RWPE2 (cell line): ENCODE measurements at regions not wholly inside any gene's neighbourhood (a gene's known extent, or its start where the extent isn't known, plus 50 kb on each side); places are given as distances from the start of the nearest gene placed in this dataset.
"Not testable (repeated sequence)": the region's sequence is repeated elsewhere in the genome, so short reads cannot be mapped to it uniquely, and the experiment has no call there.

Source experiments
- ATAC-seq: fragments of 200-7000 bp; cut with Tn5 transposase; 3 replicates; pipeline ENCODE4 v1.9.1; 2021; ENCODE audit warnings: low read depth
- DNase-seq: peaks from one replicate; pipeline ENCODE4 v3.0.0-alpha.2; 2020; ENCODE audit warnings: low spot score
- H3K27ac ChIP-seq: fragments of 450-650 bp; 2 replicates; pipeline ENCODE4 v1.5.1; 2017; ENCODE audit warnings: mild to moderate bottlenecking; ENCODE audit not compliant: poor library complexity, severe bottlenecking
- H3K27me3 ChIP-seq: fragments of 250-450 bp; sonication (Bioruptor Pico); 2 replicates; pipeline ENCODE4 v1.5.1; 2021; ENCODE audit warnings: mild to moderate bottlenecking, moderate library complexity; ENCODE audit not compliant: insufficient read depth, poor library complexity, severe bottlenecking
- H3K36me3 ChIP-seq: fragments of 250-450 bp; sonication (Bioruptor Pico); 2 replicates; pipeline ENCODE4 v1.5.1; 2020; ENCODE audit warnings: low read depth, mild to moderate bottlenecking, moderate library complexity
- H3K4me1 ChIP-seq: fragments of 250-450 bp; sonication (Bioruptor Pico); 2 replicates; pipeline ENCODE4 v1.5.1; 2021; ENCODE audit warnings: mild to moderate bottlenecking, moderate library complexity; ENCODE audit not compliant: insufficient read depth, poor library complexity, severe bottlenecking
- H3K4me3 ChIP-seq: fragments of 250-450 bp; sonication (Bioruptor Pico); 2 replicates; pipeline ENCODE4 v1.5.1; 2021; ENCODE audit warnings: mild to moderate bottlenecking, moderate library complexity; ENCODE audit not compliant: severe bottlenecking
- H3K9me3 ChIP-seq: fragments of 250-450 bp; sonication (Bioruptor Pico); 2 replicates; pipeline ENCODE4 v1.5.1; 2021; ENCODE audit warnings: mild to moderate bottlenecking, moderate library complexity; ENCODE audit not compliant: severe bottlenecking
- CTCF ChIP-seq: fragments of 450-650 bp; IDR thresholded peaks from one replicate; pipeline ENCODE4 v1.5.1; 2017; ENCODE audit warnings: mild to moderate bottlenecking, moderate library complexity; ENCODE audit not compliant: poor library complexity, severe bottlenecking

- Histone ChIP-seq H3K27ac (no peak overlapping the region), H3K4me1 (no peaks in the 10 kb centered on the region), H3K27me3 (no peaks in the 10 kb centered on the region), H3K9me3 (no peaks in the 10 kb centered on the region), H3K4me3 (no peak overlapping the region), H3K36me3 (no peaks in the 10 kb centered on the region)
- DNase-seq (no peak), ATAC-seq (peak; percentile 96)
- TF ChIP-seq CTCF, result peak; percentile 84
Observed at GRCh38 chr2:113370478-113371091, 66.9 kb upstream of the ZNG1B start.

GRCh38 chr2:113370030-113370429 is 67.5 kb upstream of the ZNG1B start:
- no peaks in the 10 kb centered on the region for H3K27me3 ChIP-seq
- no peak for TF ChIP-seq CTCF
- H3K4me1 ChIP-seq, result no peaks in the 10 kb centered on the region
- no peak for DNase-seq
- H3K27ac ChIP-seq, result no peak overlapping the region
- H3K9me3 ChIP-seq, result no peaks in the 10 kb centered on the region
- ATAC-seq, result no peak
- no peaks in the 10 kb centered on the region for H3K36me3 ChIP-seq
- H3K4me3 ChIP-seq, result no peak overlapping the region

GRCh38 chr2:113368581-113368980 is 68.9 kb upstream of the ZNG1B start:
- H3K4me3 ChIP-seq, ATAC-seq, DNase-seq: not testable (repeated sequence)

GRCh38 chr2:113366821-113367220 is 70.7 kb upstream of the ZNG1B start:
- not testable (repeated sequence) for H3K27me3 ChIP-seq, DNase-seq, ATAC-seq, H3K4me3 ChIP-seq, H3K9me3 ChIP-seq, H3K36me3 ChIP-seq, H3K27ac ChIP-seq, H3K4me1 ChIP-seq

More at GRCh38 chr2:113368581-113368980, 68.9 kb upstream of the ZNG1B start:
- not testable (repeated sequence) for H3K27me3 ChIP-seq, H3K4me1 ChIP-seq, H3K36me3 ChIP-seq, H3K9me3 ChIP-seq, H3K27ac ChIP-seq

GRCh38 chr2:113365791-113366190 is 71.7 kb upstream of the ZNG1B start:
- H3K4me1 ChIP-seq, H3K27me3 ChIP-seq, H3K27ac ChIP-seq, ATAC-seq, DNase-seq, H3K36me3 ChIP-seq, H3K4me3 ChIP-seq, H3K9me3 ChIP-seq: not testable (repeated sequence)

GRCh38 chr2:113365290-113365689 is 72.2 kb upstream of the ZNG1B start:
- not testable (repeated sequence) for H3K27me3 ChIP-seq, H3K27ac ChIP-seq, DNase-seq, H3K4me1 ChIP-seq, H3K9me3 ChIP-seq, ATAC-seq, H3K36me3 ChIP-seq, H3K4me3 ChIP-seq

DNA sequence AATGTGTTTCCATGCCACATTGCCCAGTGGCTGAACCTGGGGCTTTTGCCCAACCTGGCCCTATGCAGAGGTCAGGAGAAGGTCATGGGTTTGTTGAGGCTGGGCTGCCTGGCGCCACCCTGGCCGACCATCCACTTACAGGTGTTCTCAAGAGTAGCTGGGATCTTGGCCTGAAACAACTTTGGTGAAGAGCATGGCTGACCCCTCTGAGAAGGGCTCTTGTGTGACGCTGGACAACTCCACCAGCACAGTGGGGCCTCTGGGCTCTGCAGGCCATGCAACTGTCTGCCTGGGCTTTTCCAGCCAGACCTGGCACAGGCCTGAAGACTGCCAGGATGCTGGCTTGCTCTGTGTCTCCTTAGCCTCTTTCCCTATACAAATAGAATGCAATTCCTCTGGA is 76.4 kb upstream of the ZNG1B start:
- H3K27me3 ChIP-seq, result no peaks in the 10 kb centered on the region
- no peak overlapping the region for H3K4me3 ChIP-seq
- no peak for DNase-seq
- no peak overlapping the region for H3K27ac ChIP-seq
- H3K36me3 ChIP-seq, result no peaks in the 10 kb centered on the region
- H3K9me3 ChIP-seq, result no peaks in the 10 kb centered on the region
- peaks cover 4% of the 10 kb centered on the region for H3K4me1 ChIP-seq
- no peak for ATAC-seq
- TF ChIP-seq CTCF, result no peak
